Central memory CD8-positive, alpha-beta T cell (primary cell): ENCODE measurements at regions not wholly inside any gene's neighbourhood (a gene's known extent, or its start where the extent isn't known, plus 50 kb on each side); places are given as distances from the start of the nearest gene placed in this dataset.

Experiments used
- ATAC-seq: fragments of 150-1000 bp; cut with Tn5 transposase; replicated peaks from 2 replicates; pipeline ENCODE4 v1.10.0; 2022; ENCODE audit warnings: mild to moderate bottlenecking, moderate FRiP score, moderate number of reproducible peaks; ENCODE audit not compliant: poor library complexity, severe bottlenecking; ENCODE audit errors: extremely low read depth
- DNase-seq, 2 donors: peaks; one replicate each; pipeline ENCODE4 v3.0.0; 2021; ENCODE audit warnings: low spot score in 2 of 2
- H3K27ac Mint-ChIP-seq: one replicate; pipeline ENCODE4 v1.8.0; 2022; ENCODE audit warnings: low read depth, mild to moderate bottlenecking, moderate library complexity, mixed read lengths
- H3K27me3 Mint-ChIP-seq: one replicate; pipeline ENCODE4 v1.8.0; 2022; ENCODE audit warnings: mixed read lengths
- H3K36me3 Mint-ChIP-seq: one replicate; pipeline ENCODE4 v1.8.0; 2022; ENCODE audit warnings: mild to moderate bottlenecking, moderate library complexity, mixed read lengths; ENCODE audit not compliant: insufficient read depth
- H3K4me1 Mint-ChIP-seq: one replicate; pipeline ENCODE4 v1.8.0; 2022; ENCODE audit warnings: mixed read lengths
- H3K4me3 Mint-ChIP-seq: one replicate; pipeline ENCODE4 v1.8.0; 2022; ENCODE audit warnings: mild to moderate bottlenecking, moderate library complexity, mixed read lengths
- H3K9me3 Mint-ChIP-seq: one replicate; pipeline ENCODE4 v1.8.0; 2022; ENCODE audit warnings: mixed read lengths

- DNase-seq: no peak
- Mint-ChIP-seq H3K9me3 (peaks cover 13% of the 10 kb centered on the region), H3K4me3 (no peak overlapping the region)
Observed at GRCh38 chr16:73670836-73671820, 623.2 kb upstream of the ZFHX3 start.

GRCh38 chr16:73669535-73670274 lies 621.8 kb upstream of the ZFHX3 start:
- no peak overlapping the region for H3K27ac Mint-ChIP-seq
- DNase-seq (no peak), ATAC-seq (no peak)
- H3K9me3 Mint-ChIP-seq: peaks cover 13% of the 10 kb centered on the region
- no peaks in the 10 kb centered on the region for H3K36me3 Mint-ChIP-seq
- H3K4me3 Mint-ChIP-seq: no peak overlapping the region
- H3K4me1 Mint-ChIP-seq: no peaks in the 10 kb centered on the region
- H3K27me3 Mint-ChIP-seq: no peaks in the 10 kb centered on the region

More at GRCh38 chr16:73670836-73671820, 623.2 kb upstream of the ZFHX3 start:
- Mint-ChIP-seq H3K36me3 (no peaks in the 10 kb centered on the region), H3K27me3 (no peaks in the 10 kb centered on the region), H3K27ac (no peak overlapping the region), H3K4me1 (no peaks in the 10 kb centered on the region)
- ATAC-seq: no peak

- Mint-ChIP-seq H3K27ac (no peak overlapping the region), H3K27me3 (no peaks in the 10 kb centered on the region), H3K4me1 (no peaks in the 10 kb centered on the region), H3K36me3 (no peaks in the 10 kb centered on the region), H3K9me3 (peaks cover 5% of the 10 kb centered on the region), H3K4me3 (no peak overlapping the region)
- ATAC-seq (no peak), DNase-seq (no peak)
Observed at GRCh38 chr16:73663720-73664119, 615.8 kb upstream of the ZFHX3 start.

GRCh38 chr16:73636196-73636595 lies 588.3 kb upstream of the ZFHX3 start:
- Mint-ChIP-seq H3K9me3 (peaks cover 21% of the 10 kb centered on the region), H3K27me3 (no peaks in the 10 kb centered on the region), H3K27ac (no peak overlapping the region), H3K36me3 (no peaks in the 10 kb centered on the region), H3K4me3 (no peak overlapping the region), H3K4me1 (no peaks in the 10 kb centered on the region)
- ATAC-seq (no peak), DNase-seq (no peak)

DNA sequence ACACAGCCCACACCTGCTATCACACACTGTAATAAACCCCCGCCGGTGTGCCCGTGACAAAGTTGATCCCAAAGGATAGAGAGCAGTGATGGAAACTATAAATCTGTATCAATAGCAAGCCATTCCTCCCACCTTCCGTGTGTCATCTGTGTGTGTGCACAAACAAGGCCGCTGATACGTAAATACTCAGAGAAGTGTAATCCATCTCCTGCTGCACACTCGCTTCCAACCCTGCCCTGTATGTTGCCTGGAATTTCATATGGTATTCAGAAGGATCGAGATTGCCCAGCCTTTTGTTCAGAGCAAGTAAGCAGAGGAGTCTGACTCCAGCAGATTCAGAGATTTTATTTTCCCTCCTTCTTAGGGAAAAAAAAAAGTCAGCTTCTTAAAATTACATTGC lies 581.1 kb upstream of the ZFHX3 start:
- Mint-ChIP-seq H3K9me3 (peaks cover 9% of the 10 kb centered on the region), H3K27me3 (no peaks in the 10 kb centered on the region)

DNA sequence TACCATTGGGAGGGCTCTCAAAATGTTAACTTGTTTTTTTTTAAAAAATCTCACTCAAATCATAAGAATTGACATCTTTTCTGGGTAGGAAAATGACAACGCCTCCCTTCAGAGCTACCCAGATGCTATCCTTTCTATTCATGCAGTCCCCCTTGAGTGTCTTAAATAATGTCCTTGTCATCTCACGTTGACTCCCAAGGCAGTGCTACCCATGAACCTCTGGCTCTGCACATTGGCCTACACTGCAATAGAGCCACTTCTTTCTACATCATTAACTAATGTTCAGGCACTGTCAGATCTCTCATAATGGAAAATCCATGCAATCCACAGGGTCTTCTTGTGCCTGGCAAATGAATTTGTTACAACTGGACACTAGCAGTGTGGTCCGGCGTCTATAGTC lies 569.8 kb upstream of the ZFHX3 start:
- Mint-ChIP-seq H3K36me3 (no peaks in the 10 kb centered on the region), H3K27ac (no peak overlapping the region), H3K27me3 (no peaks in the 10 kb centered on the region), H3K9me3 (peaks cover 21% of the 10 kb centered on the region), H3K4me3 (no peak overlapping the region), H3K4me1 (no peaks in the 10 kb centered on the region)
- DNase-seq: no peak
- no peak for ATAC-seq

More for the DNA sequence above, 581.1 kb upstream of the ZFHX3 start:
- DNase-seq (no peak), ATAC-seq (no peak)
- Mint-ChIP-seq H3K4me1 (no peaks in the 10 kb centered on the region), H3K27ac (no peak overlapping the region), H3K36me3 (no peaks in the 10 kb centered on the region), H3K4me3 (no peak overlapping the region)

GRCh38 chr16:73616770-73617169 lies 568.8 kb upstream of the ZFHX3 start:
- H3K27ac Mint-ChIP-seq: no peak overlapping the region
- peaks cover 21% of the 10 kb centered on the region for H3K9me3 Mint-ChIP-seq
- no peak overlapping the region for H3K4me3 Mint-ChIP-seq
- no peaks in the 10 kb centered on the region for H3K4me1 Mint-ChIP-seq
- no peaks in the 10 kb centered on the region for H3K36me3 Mint-ChIP-seq
- H3K27me3 Mint-ChIP-seq: no peaks in the 10 kb centered on the region
- DNase-seq: no peak
- no peak for ATAC-seq

DNA sequence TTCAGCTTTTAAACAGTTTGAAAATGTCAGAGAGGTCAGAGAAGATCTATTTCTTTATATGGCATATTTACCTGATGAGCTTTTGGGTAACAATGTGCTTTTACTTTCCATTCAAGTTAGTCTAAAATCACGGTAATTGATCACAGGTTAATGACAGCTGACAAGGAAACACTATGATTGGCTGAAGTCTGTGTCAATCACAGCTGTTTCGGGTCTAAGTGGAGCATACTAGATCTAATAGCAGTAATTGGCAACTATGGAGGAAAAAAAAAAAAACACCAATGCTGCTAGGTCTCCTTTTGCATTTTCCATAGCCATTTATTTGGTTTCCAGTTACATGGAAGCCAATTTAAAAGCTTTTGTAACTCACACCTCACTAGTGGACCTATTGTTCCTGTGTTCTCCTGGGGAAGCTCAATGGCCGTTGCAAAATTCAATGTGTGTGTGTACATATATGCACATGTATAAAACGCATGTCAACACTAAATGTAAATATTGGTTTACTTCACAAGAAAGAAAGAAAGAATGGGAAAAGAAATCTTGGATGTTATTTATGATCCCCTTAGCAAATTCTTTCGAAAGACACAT lies 568.3 kb upstream of the ZFHX3 start:
- DNase-seq: no peak
- peaks cover 21% of the 10 kb centered on the region for H3K9me3 Mint-ChIP-seq
- no peaks in the 10 kb centered on the region for H3K36me3 Mint-ChIP-seq
- ATAC-seq: no peak
- no peaks in the 10 kb centered on the region for H3K27me3 Mint-ChIP-seq
- H3K4me1 Mint-ChIP-seq: no peaks in the 10 kb centered on the region
- H3K27ac Mint-ChIP-seq: no peak overlapping the region
- H3K4me3 Mint-ChIP-seq: no peak overlapping the region

GRCh38 chr16:73615071-73615940 lies 567.4 kb upstream of the ZFHX3 start:
- Mint-ChIP-seq H3K4me1 (no peaks in the 10 kb centered on the region), H3K4me3 (no peak overlapping the region), H3K27ac (no peak overlapping the region), H3K27me3 (no peaks in the 10 kb centered on the region), H3K36me3 (no peaks in the 10 kb centered on the region), H3K9me3 (peaks cover 21% of the 10 kb centered on the region)
- DNase-seq (no peak), ATAC-seq (no peak)

DNA sequence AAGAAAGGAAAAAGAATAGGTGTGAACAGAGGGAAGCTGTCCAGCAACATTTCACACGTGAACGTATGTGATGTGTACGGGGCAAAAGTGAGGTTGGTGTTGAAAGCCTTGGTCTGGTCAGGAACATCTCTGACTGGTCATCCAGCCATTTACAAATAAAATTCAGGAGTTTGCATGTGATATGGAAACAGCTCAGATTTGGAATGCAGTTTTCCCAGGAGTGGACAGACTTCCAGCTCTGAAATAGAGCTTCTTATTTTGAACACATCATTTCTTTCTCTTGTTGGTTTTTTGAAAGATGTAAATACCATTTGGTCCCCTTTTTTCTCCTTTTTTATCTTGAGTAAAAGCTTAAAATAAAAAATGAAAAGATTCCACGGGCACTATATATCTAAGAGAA lies 566.2 kb upstream of the ZFHX3 start:
- Mint-ChIP-seq H3K4me1 (no peaks in the 10 kb centered on the region), H3K4me3 (no peak overlapping the region), H3K36me3 (no peaks in the 10 kb centered on the region), H3K27ac (no peak overlapping the region), H3K27me3 (no peaks in the 10 kb centered on the region), H3K9me3 (peaks cover 16% of the 10 kb centered on the region)
- ATAC-seq (no peak), DNase-seq (no peak)

GRCh38 chr16:73610605-73611156 lies 562.8 kb upstream of the ZFHX3 start:
- Mint-ChIP-seq H3K4me3 (no peak overlapping the region), H3K9me3 (peaks cover 3% of the 10 kb centered on the region), H3K27me3 (no peaks in the 10 kb centered on the region), H3K36me3 (no peaks in the 10 kb centered on the region), H3K4me1 (no peaks in the 10 kb centered on the region), H3K27ac (no peak overlapping the region)
- ATAC-seq (no peak), DNase-seq (no peak)

DNA sequence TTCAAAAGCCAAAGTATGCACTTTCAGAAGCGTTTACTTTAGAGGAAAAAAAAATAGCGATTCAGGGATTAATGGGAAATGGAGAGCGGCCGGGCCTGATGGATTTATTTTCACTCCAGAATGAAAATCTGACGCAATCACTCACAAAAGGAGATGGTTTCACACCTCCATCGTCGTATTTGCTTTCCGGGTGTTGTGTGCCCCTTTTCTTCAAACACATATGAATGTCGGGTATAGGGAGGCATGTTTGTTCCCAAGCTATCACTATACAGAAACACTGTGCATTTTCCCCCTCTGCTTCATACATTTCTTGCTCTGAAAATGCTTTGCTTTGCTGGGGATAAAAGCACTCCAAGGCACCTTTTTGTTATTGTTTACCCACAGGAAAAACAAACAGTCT lies 562.2 kb upstream of the ZFHX3 start:
- Mint-ChIP-seq H3K27ac (no peak overlapping the region), H3K4me1 (no peaks in the 10 kb centered on the region), H3K27me3 (no peaks in the 10 kb centered on the region), H3K9me3 (no peaks in the 10 kb centered on the region), H3K36me3 (no peaks in the 10 kb centered on the region), H3K4me3 (no peak overlapping the region)
- no peak for DNase-seq
- ATAC-seq: no peak
